GM10266 (cell line): ENCODE measurements at regions not wholly inside any gene's neighbourhood (a gene's known extent, or its start where the extent isn't known, plus 50 kb on each side); places are given as distances from the start of the nearest gene placed in this dataset.

Source experiments
- DNase-seq: peaks from one replicate; pipeline ENCODE4 v3.0.0; 2012; ENCODE audit errors: extremely low spot score
- CTCF ChIP-seq: IDR thresholded peaks from 2 replicates; pipeline ENCODE4 v1.5.1; 2012; ENCODE audit warnings: mild to moderate bottlenecking, low read depth; ENCODE audit not compliant: control insufficient read depth, insufficient read depth; ENCODE audit errors: missing control alignments

DNA sequence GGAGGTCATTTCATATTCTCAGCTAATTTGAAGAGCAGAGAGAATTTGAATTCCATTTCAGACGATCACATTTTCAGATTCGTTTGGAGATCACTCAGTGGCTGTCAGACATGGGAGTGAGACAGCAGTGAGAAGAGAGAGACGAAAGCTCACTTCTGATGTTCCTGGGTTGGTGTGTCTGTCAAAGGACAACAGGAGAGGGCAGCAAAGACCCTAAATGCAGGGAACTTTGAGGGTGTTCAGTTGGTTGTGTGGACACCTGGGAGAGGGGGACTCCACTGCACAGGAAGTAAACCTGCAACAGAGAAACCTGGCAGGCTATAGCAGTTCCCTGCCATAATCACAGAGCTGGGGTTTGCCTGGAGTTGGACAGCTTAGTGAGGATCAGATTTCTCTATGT is 675.1 kb downstream of the SQOR start:
- TF ChIP-seq CTCF = no peak
- DNase-seq = no peak

- peak; percentile 28 for DNase-seq
- peak; percentile 86 for TF ChIP-seq CTCF
Measured at GRCh38 chr15:46312133-46312740, 677.4 kb downstream of the SQOR start.

DNA sequence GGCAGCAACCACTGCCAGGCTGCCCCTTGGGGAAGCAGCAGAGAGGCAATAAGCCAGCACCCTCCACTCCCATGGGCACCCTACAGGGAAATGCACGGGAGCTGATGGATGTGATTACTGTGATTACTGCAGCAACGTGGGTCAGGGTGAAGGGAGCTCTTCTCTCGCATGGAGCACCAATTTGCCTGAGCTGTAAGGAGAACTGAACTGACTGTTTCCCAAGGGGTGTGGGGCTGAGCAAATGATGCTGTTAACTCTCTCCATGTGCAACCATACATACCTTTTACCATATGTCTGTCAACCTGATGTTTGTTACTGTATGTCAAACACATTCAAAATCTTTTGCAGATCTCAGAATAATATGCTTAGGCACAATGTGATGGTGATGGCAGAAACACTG is 680.6 kb downstream of the SQOR start:
- no peak for TF ChIP-seq CTCF
- no peak for DNase-seq

DNA sequence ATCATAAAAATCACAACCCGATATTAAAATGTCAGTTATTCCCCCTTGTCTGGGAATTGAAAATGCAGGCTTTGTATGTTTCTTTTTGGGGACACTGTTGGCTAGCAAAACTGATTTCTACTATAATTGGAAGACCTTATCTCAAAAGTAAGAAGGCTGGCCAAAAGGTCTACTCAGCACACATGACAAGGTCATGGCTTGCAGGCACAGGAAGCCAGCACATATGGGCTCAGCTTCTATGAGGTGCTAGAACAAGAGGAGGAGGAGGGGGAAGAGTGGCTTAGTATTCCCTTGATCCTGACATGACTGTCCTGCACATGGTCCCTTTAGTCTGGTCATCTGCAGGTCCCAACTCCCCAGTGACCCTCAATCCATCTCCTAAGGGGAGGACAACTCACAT is 681.2 kb downstream of the SQOR start:
- DNase-seq = no peak
- no peak for TF ChIP-seq CTCF

DNA sequence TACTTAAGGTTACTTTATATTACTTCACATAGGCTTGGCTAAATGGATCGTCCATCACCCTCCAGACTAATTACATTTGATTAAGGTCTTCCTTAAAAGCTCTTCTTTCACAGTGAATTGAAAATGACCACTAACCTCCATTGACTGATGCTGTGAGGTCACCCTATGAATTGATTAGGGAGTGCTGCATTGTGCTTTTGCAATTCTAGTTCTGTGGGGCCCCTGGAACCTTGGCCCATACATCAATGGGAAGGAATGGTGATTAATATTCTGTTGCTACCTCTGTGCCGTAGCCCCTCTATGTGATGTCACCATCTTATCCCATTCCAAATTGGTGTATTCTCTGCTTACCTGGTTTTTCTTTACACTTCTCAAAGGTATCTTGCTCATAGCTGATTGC is 682.2 kb downstream of the SQOR start:
- no peak for TF ChIP-seq CTCF
- DNase-seq = no peak

DNA sequence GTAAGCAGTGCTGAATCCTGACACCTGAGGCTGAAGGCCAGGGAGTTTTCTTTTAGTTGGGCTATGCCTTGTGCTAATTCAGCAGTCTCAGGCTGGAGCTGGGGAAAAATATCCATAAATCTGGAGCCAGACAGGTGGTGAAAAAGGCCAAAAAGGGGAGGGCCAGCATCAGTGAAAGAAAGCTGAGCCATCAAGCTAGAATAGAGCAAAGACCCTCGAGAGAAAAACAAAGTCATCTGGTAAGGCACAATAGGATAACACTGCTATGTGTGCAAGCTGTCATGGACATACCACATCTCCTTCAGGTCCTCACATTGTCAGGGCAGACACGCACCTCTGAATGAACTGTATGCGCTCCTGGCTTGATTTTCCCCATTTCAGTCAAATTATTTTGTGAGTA is 687.9 kb downstream of the SQOR start:
- DNase-seq = no peak

More for the DNA sequence above, 687.9 kb downstream of the SQOR start:
- no peak for TF ChIP-seq CTCF
